ENCODE measurements at regions not wholly inside any gene's neighbourhood (a gene's known extent, or its start where the extent isn't known, plus 50 kb on each side); places are given as distances from the start of the nearest gene placed in this dataset.
"Not testable (repeated sequence)": the region's sequence is repeated elsewhere in the genome, so short reads cannot be mapped to it uniquely, and the experiment has no call there.

DNA sequence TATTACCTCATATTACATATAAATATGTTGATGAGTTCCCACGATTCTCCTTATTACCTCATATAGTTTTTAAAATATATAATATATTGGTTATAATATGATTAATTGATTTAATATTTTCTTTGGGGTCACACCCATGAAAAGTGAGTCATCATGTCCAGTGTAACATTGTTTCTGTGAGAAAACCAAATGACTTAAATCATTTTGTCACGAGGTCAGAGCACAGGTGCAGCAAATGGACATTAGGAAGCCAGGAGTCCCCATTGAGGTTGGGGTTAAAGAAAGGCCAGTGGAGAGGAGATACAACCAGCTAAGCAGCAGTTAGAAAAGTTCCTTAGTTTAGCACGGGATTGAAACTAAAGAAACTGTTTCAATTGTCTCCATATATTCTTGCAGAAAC lies 133.9 kb upstream of the RAPGEF2 start:
- no peak overlapping the region for H3K4me3 ChIP-seq (replicated peaks in 1 of 2; ENCODE audit: low read depth in 2 of 2, low read length in 2 of 2)
- no peak for DNase-seq (ENCODE audit: low read depth in 2 of 2)
- TF ChIP-seq, protein P1, sequence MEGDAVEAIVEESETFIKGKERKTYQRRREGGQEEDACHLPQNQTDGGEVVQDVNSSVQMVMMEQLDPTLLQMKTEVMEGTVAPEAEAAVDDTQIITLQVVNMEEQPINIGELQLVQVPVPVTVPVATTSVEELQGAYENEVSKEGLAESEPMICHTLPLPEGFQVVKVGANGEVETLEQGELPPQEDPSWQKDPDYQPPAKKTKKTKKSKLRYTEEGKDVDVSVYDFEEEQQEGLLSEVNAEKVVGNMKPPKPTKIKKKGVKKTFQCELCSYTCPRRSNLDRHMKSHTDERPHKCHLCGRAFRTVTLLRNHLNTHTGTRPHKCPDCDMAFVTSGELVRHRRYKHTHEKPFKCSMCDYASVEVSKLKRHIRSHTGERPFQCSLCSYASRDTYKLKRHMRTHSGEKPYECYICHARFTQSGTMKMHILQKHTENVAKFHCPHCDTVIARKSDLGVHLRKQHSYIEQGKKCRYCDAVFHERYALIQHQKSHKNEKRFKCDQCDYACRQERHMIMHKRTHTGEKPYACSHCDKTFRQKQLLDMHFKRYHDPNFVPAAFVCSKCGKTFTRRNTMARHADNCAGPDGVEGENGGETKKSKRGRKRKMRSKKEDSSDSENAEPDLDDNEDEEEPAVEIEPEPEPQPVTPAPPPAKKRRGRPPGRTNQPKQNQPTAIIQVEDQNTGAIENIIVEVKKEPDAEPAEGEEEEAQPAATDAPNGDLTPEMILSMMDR (IDR thresholded peaks at IDR 0.05; ENCODE audit: low read depth, low read length) = no peak

- no peak overlapping the region for H3K4me3 ChIP-seq (replicated peaks in 1 of 2; ENCODE audit: low read depth in 2 of 2, low read length in 2 of 2)
- no peak for DNase-seq (ENCODE audit: low read depth in 2 of 2)
- TF ChIP-seq, protein P1 (IDR thresholded peaks at IDR 0.05; ENCODE audit: low read depth, low read length) = no peak
Observed at GRCh38 chr4:158970812-158971211, 132.1 kb upstream of the RAPGEF2 start.

GRCh38 chr4:158974438-158974837 lies 128.4 kb upstream of the RAPGEF2 start:
- DNase-seq (ENCODE audit: low read depth in 2 of 2); H3K4me3 ChIP-seq (replicated peaks in 1 of 2; ENCODE audit: low read depth in 2 of 2, low read length in 2 of 2): not testable (repeated sequence)

DNA sequence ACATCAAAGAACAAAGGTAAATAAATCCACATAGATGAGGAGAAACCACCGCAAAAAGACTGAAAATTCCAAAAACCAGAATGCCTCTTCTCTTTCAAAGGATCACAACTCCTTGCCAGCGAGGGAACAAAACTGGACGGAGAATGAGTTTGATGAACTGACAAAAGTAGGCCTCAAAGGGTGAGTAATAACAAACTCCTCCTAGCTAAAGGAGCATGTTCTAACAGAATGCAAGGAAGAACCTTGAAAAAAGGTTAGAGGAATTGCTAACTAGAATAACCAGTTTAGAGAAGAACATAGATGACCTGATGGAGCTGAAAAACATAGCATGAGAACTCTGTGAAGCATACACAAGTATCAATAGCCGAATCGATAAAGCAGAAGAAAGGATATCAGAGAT lies 122.2 kb upstream of the RAPGEF2 start:
- DNase-seq (ENCODE audit: low read depth in 2 of 2); H3K4me3 ChIP-seq (replicated peaks in 1 of 2; ENCODE audit: low read depth in 2 of 2, low read length in 2 of 2): not testable (repeated sequence)

- TF ChIP-seq, protein P1 (IDR thresholded peaks at IDR 0.05; ENCODE audit: low read depth, low read length) = no peak
- H3K4me3 ChIP-seq (replicated peaks in 1 of 2; ENCODE audit: low read depth in 2 of 2, low read length in 2 of 2) = no peak overlapping the region
- no peak for DNase-seq (ENCODE audit: low read depth in 2 of 2)
Observed at GRCh38 chr4:158991534-158992155, 111.2 kb upstream of the RAPGEF2 start.

- TF ChIP-seq, protein P1 (IDR thresholded peaks at IDR 0.05; ENCODE audit: low read depth, low read length) = no peak
- H3K4me3 ChIP-seq (replicated peaks in 1 of 2; ENCODE audit: low read depth in 2 of 2, low read length in 2 of 2) = no peak overlapping the region
- no peak for DNase-seq (ENCODE audit: low read depth in 2 of 2)
Observed at GRCh38 chr4:158993891-158994290, 109.0 kb upstream of the RAPGEF2 start.

DNA sequence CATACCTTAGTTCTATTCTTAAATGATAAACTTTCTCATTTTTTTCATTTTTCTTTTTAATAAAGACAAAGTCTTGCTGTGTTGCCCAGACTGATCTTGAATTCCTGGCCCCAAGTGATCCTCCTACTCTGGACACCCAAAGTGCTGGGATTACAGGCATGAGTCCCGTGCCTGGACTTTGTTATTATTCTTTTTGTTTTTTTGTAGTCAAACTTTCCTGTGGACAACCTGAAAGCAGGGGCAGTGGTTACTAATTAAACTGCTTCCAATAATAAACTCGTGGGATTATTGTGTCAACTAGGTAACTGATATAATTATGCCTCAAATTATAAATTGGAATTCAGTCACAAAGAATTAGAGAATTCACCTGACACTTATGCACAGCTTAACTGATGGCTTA lies 107.8 kb upstream of the RAPGEF2 start:
- no peak for DNase-seq (ENCODE audit: low read depth in 2 of 2)
- TF ChIP-seq, protein P1 (IDR thresholded peaks at IDR 0.05; ENCODE audit: low read depth, low read length) = no peak
- H3K4me3 ChIP-seq (replicated peaks in 1 of 2; ENCODE audit: low read depth in 2 of 2, low read length in 2 of 2) = no peak overlapping the region

DNA sequence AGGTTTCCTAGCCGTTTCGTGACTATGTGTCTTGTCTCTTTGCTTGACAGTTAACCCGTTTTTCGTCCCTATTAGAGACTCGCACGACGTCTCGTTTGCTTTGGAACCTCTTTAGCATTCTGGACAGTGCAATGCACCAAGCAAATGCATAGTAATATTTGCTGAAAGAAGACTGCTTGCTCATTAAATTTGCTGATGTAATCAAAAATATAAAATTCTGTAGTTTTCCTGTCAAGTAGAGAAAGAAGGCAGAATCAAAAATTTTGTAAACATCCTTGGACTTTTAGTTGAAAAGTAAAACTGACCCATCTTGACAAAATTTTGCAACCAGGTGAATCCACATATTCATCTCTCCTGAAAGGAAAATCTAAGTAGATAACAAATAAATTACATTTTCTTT lies 106.9 kb upstream of the RAPGEF2 start:
- DNase-seq (ENCODE audit: low read depth in 2 of 2) = no peak
- no peak overlapping the region for H3K4me3 ChIP-seq (replicated peaks in 1 of 2; ENCODE audit: low read depth in 2 of 2, low read length in 2 of 2)
- TF ChIP-seq, protein P1 (IDR thresholded peaks at IDR 0.05; ENCODE audit: low read depth, low read length) = no peak

Data from cardiac fibroblast (primary cell).